GDM1 (cell line): ENCODE measurements at regions not wholly inside any gene's neighbourhood (a gene's known extent, or its start where the extent isn't known, plus 50 kb on each side); places are given as distances from the start of the nearest gene placed in this dataset.

Source experiments
- DNase-seq: peaks from one replicate; lab custom pipeline; 2025; lab: John Stamatoyannopoulos, UW

DNA sequence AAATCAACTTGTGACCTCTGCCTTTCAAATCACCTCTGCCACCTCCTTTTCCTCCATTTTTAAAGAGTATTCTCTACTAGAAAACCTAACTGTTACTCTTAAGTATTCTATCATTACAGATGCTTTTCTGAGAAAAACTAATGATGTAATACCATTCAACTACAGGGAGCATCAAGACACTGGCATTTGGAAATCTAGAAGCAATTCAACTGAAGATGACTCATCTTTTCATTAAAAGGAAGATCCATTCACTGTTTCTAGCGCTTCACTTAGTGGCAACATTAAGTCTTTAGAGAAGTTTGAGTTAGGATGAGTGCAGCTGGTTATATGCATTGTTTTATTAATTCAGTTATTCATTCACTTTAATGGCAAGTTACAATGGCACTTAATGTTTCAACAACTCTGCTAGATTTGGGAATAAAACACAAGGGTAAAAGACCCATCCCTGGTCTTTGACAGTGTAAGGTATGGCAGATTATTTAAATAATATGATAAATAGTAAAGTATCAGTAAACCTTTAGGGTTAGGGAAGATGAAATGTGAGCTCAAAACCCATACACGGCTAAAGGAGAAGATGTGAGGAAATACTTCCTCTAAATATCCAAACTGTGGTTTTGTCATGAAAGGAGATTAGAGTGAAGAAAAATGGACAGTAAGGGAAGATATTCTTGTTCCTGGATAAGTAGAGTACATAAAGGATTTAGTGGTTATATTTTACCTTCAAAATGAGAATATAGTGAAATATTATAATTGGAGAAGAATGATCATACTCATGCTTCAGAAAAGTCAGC lies 61.7 kb downstream of the KCNJ2 start:
- no peak for DNase-seq

DNA sequence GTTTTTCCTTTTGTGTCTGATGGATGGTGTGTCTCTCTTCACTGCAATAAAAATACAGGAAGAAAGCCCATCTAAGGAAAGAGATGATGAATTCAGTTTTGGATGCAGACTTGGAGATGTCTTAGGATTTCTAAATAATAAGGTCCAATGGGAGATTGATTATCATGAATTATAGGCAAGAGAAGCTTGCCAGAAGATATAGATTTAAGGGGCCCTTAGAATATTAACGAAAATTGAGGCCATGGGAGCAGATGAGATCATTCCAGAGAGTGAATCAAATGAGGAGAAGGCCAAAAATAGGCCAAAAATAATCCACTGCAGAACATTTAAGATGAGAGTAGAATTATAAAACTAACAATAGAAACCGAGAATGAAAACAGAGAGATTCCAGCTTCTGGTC lies 63.1 kb downstream of the KCNJ2 start:
- DNase-seq, result no peak

DNA sequence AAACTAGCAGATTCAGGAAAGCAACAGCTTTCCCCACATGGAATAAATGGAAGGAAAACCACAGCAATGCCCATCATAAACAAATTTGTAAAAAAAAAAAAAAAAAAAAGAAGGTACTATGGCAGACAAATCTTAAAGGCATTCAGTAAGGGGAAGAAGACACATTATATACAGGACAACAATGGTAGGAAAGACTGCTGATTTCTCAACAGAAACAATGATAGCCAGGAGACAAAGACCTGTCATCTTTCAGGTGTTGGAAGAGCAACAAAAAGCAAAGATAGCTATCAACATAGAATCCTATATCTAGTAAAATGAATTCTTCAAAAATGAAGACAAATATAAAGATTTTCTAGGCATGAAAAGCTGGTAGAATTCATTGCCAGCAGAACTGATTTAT lies 65.9 kb downstream of the KCNJ2 start:
- DNase-seq, result no peak

DNA sequence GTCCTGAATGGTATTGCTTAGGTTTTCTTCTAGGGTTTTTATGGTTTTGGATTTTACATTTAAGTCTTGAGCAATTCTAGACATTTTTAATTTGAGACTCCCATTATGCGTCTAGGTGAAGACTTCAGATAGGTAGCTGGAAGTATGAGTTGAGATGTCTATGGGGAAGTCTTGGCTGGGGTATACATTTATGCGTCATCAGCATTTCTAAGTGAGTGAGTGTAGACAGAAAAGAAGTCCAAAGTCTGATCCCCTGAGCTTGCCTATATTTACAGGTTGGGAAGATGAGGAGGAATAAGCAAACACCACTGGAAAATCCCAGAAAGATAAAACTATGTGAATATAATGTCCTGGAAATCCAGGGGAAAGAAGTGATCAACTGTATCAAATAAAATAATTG lies 68.9 kb downstream of the KCNJ2 start:
- DNase-seq, result no peak

DNA sequence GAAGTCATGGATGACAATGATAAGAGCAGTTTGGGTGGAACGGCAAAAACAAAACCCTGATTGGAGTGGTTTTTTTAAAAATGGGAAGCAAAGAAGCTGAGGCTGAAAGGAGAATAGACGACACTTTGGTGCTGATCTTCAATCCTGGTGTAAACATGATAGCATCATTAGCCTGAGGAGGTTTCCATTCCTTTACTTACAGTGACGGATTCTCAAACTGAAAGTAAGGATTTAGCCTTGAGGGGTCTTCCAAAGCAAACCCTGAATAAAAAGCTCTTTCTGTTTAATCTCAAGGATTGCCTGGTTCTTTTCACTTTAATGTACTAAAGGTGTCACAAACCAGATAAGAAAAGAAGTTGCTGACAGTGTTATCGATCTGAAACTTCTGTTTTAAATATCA lies 69.3 kb downstream of the KCNJ2 start:
- no peak for DNase-seq

DNA sequence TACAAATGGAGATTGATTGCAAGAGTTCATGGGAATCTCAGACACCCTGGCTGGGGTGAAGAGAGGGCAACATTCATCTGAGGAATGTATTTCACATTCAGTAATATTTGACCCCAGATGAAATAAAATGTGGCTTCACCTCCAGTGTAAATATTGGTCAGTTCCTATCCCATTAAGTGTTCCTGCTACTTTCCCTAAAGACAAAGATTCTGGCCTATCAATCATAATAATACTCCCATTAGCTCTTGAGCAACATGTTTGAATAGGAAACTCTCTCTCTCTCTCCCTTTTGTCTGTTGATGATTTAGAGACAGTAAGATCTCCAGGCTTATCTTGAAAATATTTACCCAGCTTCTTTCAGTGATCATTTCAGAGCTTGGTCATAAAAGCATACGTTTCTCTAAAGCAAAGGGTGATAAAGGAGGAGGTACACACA lies 70.1 kb downstream of the KCNJ2 start:
- DNase-seq, result no peak

DNA sequence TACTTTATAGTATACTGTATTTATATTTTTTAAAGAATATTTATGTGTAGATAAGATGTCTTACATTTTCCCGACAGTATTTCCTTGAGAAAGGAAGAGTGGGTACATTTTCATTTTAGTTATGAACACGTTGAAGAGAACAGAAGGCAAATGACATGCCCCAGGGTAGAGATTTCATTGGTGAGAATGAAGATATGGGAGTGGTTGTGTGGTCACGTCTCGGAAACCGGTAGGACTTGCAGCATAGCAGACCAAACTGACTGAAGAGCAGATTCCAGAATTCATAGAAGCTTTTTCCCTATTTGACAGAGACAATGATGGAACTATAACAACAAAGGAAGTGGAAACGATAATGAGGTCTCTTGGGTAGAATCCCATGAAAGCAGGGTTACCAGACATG lies 71.7 kb downstream of the KCNJ2 start:
- DNase-seq, result no peak

DNA sequence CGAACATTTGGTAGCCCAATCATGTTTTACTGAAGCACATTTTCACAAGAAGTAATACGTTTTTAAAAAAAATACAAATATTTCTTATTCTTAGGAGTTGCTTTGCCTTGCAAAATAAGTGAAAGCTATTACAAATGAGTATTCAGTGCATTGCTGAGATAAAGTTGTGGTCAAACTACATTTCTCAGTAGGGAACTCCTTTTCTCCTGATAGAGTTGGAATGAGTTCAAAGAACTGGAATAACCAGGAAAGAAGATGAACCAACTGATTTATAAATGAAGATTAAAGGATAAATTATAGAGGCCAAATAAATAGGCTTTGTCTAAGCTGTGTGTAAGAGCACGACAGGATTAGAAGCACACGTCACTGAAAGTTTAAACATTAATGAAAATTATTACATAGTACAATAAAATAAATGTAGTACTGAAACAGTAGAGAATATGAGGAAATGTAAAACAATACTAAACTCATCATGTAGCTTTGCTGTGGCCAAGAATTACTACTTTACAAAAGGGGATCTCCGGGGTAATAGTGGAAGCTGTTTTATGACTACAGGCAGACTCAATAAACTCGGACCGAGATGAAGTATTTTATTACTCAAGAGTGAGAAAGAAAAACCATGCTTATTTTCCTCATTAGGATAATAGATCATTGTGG lies 73.6 kb downstream of the KCNJ2 start:
- DNase-seq, result no peak

DNA sequence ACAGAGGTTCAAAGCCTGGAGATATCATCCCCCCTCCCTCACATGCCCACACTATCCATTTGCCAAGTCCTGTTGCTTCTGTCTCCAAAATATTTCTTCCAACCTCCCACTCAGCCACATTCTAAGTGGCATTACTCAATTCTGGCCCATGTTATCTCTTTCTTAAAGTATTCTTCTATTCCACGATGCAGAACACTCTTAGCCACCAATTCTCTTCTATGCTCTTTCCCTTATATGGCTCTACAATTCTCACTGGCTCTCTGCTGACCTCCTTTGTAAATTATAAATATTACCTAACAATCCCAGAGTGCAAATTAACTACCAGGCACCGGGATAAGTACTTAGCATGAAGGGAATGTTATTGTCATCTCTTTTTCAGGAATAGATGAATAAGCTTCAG lies 82.4 kb downstream of the KCNJ2 start:
- DNase-seq, result no peak

DNA sequence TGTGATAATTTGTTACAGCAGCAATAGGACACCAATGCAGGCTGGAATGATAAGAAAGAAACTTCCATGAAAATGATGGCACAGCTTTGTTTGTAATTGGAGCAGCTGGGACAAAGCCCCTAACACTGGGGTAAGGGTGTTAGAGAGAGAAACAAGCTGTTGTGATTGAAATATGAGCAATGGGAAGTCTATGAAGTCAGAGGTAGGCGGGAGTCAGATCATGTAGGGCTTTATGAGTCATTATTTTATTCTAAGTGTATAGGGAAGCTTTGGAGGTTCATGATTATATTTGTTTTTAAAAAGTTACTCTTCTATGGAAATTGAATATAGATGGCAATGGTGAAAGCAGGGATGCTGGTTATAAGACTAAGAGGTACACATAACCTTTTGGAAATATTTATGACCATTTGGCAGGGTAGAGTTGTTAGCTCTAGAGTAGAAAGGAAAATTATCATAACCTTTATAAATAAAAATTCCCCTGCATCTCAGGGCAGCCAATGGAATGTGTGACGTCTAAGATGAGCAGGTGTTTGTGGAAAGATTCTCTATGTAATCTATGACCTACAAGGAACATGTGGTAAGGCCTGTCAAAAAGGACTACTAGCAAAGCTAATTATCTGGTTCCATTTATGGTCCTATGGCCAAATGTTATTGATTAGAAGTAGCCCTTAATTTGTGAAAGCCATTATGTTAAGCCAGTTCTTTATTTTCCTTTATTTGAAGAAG lies 85.6 kb downstream of the KCNJ2 start:
- no peak for DNase-seq

DNA sequence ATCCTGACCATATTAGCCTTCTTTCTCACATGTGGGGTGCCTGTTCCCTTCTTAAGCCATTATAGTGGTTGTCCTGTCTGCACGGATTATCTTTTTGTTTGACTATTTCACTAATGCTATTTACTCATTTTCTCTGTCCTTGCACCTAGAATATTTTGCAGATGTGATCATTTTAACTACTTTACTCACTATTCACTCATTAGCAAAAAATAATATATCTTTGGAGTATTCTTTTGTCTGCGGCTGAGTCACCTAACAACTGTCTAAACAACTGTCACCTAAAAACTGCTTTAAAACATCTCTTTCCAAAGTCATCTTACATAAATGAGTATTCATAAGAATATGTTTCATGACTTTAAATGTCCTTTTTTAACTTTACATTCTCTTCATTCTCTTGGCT lies 87.4 kb downstream of the KCNJ2 start:
- DNase-seq, result no peak

DNA sequence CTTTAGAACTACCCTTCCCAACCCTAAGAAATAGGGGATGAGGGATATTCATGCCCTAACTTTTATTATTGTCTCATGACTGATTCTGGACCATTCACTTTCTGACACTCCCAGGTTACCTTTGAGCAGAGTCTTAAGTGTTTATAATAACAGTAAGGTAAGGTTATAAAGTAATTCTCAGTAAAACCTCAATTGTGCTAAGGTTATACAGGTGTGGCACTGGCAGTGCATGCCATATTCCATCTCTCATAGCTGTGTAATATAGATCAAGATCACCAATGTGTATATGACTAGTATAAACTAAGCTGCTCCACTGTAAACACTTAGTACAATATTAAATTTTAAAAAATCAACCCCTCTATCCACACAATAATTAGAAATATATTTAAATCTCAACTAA lies 89.1 kb downstream of the KCNJ2 start:
- no peak for DNase-seq

DNA sequence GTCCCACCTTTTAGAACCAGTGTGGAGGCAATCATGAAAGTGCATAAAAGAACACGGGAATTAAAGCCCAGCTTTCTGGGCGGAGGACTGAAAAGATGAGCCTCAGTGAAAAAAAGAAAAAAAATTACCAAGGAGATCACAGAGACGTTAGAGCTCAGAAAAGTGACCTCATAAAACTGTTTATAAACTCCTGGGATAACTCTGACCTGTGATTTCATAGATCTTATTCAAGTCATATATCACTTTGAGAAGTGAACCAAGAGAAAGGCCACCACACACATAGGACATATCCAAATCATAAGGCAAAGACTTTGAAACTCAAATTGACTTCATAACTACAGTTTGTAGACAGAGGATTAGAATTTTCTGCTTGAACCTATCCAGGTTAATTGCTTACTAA lies 90.1 kb downstream of the KCNJ2 start:
- no peak for DNase-seq

DNA sequence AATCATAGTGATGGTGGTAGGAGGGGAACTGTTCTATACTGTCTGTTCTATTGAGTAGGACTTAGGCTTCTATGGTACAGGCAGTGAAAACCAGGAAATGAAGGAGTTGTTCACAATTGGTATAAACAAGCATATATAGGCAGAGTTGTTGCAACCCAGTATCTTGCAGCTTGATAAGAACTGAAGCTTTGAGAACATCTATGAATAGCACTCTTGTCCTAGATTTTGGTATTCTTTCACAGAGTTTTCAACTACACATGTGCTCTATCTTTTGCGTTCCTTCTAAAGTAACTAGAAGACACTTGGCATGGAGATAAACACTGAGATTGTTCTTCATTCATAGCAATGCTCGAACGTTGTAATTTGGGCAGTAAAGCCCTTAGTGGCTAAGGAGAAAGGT lies 91.8 kb downstream of the KCNJ2 start:
- no peak for DNase-seq

DNA sequence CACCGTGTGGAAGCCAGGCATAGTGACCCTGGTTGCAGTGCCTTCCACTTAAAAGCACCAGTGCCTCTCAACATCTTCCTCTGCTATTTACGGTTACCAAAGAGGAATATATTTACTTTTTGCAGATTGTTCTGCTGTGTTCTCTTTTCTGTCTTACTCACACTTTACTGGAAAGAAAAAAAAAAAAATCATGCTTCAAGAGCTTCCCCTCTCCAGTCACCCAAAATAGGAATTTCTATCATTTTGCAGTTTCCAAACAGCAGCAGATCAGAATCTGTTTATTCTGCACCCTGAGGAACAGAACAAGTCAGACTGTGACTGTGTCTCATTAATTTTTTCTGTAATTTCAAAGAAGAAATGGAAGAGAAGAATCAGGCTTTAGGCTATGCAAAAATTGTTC lies 96.1 kb downstream of the KCNJ2 start:
- DNase-seq, result no peak

DNA sequence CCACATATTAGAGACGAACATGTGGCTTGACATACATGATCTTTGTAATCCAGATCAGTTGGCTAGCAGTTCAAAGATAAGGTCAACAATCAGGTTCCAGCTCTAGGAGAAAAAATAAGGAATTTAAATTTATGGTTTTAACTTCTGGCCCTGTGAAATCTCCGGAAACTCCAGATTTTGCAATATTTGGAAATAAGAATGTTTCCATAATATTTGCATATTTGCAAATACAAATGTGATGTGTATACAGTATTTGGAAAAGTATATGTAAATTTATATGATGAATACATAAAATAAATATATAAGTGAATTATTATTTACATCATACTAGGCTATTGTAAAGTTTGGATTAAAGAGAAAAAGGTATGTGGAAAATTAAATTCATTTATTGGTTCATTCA lies 97.1 kb downstream of the KCNJ2 start:
- DNase-seq, result no peak

DNA sequence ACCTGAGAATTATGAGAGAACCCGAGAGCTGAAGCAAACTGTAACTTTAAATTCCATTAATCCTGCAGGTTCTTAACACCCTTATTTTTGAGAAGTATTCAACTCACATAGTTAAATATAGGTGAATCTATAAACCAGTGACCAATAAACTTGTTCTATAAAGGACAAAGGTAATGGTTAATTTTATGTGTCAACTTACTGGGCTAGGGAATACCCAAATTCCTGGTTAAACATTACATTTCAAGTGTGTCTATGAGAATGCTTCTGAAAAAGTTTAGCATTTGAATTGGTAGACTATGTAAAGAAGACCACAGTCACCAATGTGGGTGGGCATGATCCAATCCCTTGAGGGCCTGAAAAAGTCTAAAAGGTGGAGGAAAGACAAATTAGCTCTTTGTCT lies 99.1 kb downstream of the KCNJ2 start:
- DNase-seq, result no peak

DNA sequence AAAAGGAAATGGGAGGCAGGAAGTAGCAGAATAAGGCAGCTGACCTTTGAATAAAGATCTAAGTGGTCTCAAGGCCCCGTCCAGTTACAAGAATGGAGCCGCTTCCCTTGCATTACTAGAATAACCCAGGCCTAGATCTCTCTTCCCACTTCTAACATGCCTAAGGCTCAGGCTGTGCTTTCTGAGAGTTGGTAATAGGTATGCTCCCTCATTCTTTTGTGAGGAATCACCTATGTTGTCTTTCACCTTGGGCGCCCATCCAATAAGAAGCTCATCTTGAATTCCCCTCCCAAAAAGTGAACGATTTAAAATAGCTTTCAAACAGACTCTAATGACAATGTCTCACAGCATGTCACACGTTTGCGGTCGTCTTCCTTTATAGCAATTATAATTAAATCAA lies 101.2 kb downstream of the KCNJ2 start:
- no peak for DNase-seq

DNA sequence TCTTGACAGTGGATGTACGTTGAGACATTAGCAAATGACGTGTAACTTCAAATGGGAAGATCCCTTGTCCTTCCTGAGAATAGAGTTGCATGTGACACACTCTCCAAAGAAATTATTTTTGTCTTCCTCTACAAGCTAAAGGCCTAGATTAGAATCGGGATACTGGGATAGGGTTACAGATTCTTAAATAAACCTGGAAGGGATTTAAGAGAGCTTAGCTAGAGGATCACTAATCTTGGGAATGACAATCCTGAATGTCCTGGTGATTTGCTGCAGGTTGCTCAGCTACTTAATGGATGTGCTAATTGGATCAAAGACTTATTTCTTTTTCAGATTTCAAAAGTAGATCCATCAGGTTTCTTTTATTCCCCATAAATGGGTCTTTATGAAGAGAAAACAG lies 101.9 kb downstream of the KCNJ2 start:
- DNase-seq, result no peak

DNA sequence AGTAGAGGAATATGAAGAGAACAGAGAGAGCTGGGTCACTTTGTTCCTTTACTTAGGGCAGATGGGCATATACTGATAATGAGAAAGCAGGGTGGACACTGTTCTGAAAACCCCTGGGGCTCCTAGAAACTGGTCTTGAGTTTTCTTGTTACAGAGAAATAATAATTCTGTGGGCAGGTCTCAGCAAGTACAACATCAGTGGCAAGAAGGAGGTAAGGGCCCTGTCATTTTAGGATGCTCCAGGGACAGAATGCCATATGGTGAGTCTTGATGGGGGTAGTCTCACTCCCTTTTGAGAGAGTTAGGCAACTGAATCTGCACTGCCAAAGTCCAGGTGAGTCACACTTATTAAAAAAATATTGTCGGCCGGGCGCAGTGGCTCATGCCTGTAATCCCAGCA lies 102.3 kb downstream of the KCNJ2 start:
- no peak for DNase-seq

DNA sequence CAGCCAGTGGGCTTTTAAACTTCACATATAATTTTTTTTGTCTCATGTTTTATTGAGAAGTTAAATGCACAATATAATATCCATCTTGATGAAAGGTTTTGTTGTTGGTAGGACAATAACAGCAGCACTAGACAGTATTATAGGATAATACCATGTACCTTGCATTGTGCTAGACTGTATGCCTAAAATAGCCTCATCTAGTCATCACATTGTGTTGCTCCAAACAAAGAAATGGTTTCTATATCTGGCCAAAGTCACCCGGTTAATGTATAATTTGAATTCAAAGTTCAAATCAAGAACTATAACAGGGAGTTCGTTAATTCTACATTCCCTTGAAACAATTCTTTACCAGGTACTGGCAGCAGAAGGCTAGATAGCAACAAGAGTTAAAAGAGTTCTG lies 104.9 kb downstream of the KCNJ2 start:
- no peak for DNase-seq

DNA sequence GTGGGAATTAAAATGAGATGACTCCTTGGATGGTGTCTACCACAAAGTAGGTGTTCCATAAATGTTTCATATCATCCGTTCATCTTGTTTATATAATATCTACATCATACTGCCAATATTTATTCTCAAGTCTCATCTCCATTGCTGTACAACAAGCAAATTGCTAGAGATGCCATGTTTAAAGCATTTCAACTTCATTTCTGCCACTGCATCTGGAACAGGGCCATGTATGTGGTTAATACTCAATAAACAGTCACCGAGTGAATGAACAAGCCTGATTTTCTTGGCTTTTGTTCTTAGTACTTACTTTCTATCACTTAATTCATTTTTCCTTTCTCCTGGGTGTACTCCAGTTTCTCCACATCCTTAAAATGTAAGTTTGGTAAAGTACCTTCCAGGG lies 107.6 kb downstream of the KCNJ2 start:
- DNase-seq, result no peak

DNA sequence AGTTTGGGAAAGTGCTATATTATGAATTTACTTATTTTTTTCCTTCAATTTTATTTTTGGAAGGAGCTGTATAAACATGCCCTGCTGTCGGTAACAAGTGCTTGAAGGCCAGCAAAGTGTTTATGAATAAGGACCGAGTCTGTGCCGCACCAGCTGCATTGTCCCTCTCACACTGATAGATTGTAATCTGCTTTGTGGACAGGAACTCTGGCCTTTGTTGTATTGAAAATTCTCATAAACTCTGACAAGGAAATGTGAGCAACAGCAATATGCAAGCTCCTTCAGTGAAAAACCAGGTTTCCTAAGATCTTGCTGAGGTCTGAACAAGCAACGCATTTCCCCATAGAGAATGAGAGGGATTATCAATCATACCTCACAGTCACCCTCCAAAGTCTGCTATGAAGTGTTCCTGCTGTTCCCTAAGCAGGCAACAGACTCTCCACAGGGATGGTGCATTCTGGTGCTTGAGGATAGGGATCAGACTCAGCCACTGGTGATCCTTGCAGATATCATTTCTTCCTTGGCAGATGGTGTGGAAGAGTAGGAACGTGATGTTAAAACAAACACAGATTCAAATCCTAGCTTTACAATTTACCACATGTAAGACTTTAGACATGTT lies 109.6 kb downstream of the KCNJ2 start:
- no peak for DNase-seq
